GM23248 (cell line): ENCODE measurements at regions not wholly inside any gene's neighbourhood (a gene's known extent, or its start where the extent isn't known, plus 50 kb on each side); places are given as distances from the start of the nearest gene placed in this dataset.

ENCODE experiments used
- DNase-seq: peaks from one replicate; pipeline ENCODE4 v3.0.0-alpha.2; 2015
- H2AFZ ChIP-seq: fragments of 200-600 bp; sonication (generic); 2 replicates; pipeline ENCODE4 v1.6.1; 2016; ENCODE audit warnings: antibody characterized with exemption
- H3F3A ChIP-seq: fragments of 200-600 bp; sonication (generic); 2 replicates; pipeline ENCODE4 v1.6.1; 2016; ENCODE audit warnings: mild to moderate bottlenecking, antibody characterized with exemption, mixed run types; ENCODE audit not compliant: insufficient read depth
- H3K27ac ChIP-seq: fragments of 200-600 bp; sonication (generic); 2 replicates; pipeline ENCODE4 v1.5.1; 2016; ENCODE audit warnings: mild to moderate bottlenecking
- H3K27me3 ChIP-seq: fragments of 200-600 bp; sonication (generic); replicated peaks from 2 replicates; pipeline ENCODE4 v1.6.1; 2016; ENCODE audit warnings: mild to moderate bottlenecking; ENCODE audit not compliant: insufficient read depth
- H3K36me3 ChIP-seq: fragments of 200-600 bp; sonication (generic); 2 replicates; pipeline ENCODE4 v1.6.1; 2016; ENCODE audit warnings: low read depth, mild to moderate bottlenecking
- H3K4me1 ChIP-seq: fragments of 200-600 bp; sonication (generic); 2 replicates; pipeline ENCODE4 v1.6.1; 2016; ENCODE audit warnings: mild to moderate bottlenecking; ENCODE audit not compliant: insufficient read depth
- H3K4me2 ChIP-seq: fragments of 200-600 bp; sonication (generic); one replicate; pipeline ENCODE4 v1.6.1; 2016; ENCODE audit warnings: mild to moderate bottlenecking; ENCODE audit not compliant: unreplicated experiment
- H3K4me3 ChIP-seq: fragments of 200-600 bp; sonication (generic); 2 replicates; pipeline ENCODE4 v1.5.1; 2016; ENCODE audit warnings: mild to moderate bottlenecking
- H3K79me2 ChIP-seq: fragments of 200-600 bp; sonication (generic); 2 replicates; pipeline ENCODE4 v1.6.1; 2016; ENCODE audit warnings: mild to moderate bottlenecking; ENCODE audit not compliant: insufficient read depth
- H3K9ac ChIP-seq: fragments of 200-600 bp; sonication (generic); 2 replicates; pipeline ENCODE4 v1.6.1; 2016; ENCODE audit warnings: mild to moderate bottlenecking
- H3K9me2 ChIP-seq: fragments of 200-600 bp; sonication (generic); 2 replicates; pipeline ENCODE4 v1.6.1; 2016; ENCODE audit warnings: mixed run types, mild to moderate bottlenecking, moderate library complexity; ENCODE audit not compliant: insufficient read depth
- H3K9me3 ChIP-seq: fragments of 200-600 bp; sonication (generic); one replicate; pipeline ENCODE4 v1.6.1; 2017; ENCODE audit warnings: low read depth
- H4K20me1 ChIP-seq: fragments of 200-600 bp; sonication (generic); 2 replicates; pipeline ENCODE4 v1.6.0; 2016; ENCODE audit not compliant: insufficient read depth
- EZH2 ChIP-seq: fragments of 200-600 bp; sonication (generic); IDR thresholded peaks from 2 replicates; pipeline ENCODE4 v1.6.1; 2018; ENCODE audit warnings: antibody characterized with exemption, mild to moderate bottlenecking; ENCODE audit not compliant: insufficient read depth, poor library complexity, severe bottlenecking
- EZH2phosphoT487 ChIP-seq: fragments of 200-600 bp; sonication (generic); IDR thresholded peaks from 2 replicates; pipeline ENCODE4 v1.6.1; 2018; ENCODE audit warnings: antibody characterized with exemption, moderate library complexity, mild to moderate bottlenecking, low read depth; ENCODE audit not compliant: insufficient read depth
- WGBS, 2 experiments: methylation state at CpG; one replicate each; pipeline ENCODE4 v1.1.6; 2015 to 2017; ENCODE audit warnings: low lambda C conversion rate in 2 of 2, low coverage in 1 of 2; ENCODE audit errors: missing lambda C conversion rate in 2 of 2; 5-methylcytosine and 5-hydroxymethylcytosine counted together
- in situ Hi-C: fragments of 300-500 bp; cut with MboI; formaldehyde crosslinking; loops from 2 replicates; pipeline ENCODE4 v1.15.0; 2020

DNA sequence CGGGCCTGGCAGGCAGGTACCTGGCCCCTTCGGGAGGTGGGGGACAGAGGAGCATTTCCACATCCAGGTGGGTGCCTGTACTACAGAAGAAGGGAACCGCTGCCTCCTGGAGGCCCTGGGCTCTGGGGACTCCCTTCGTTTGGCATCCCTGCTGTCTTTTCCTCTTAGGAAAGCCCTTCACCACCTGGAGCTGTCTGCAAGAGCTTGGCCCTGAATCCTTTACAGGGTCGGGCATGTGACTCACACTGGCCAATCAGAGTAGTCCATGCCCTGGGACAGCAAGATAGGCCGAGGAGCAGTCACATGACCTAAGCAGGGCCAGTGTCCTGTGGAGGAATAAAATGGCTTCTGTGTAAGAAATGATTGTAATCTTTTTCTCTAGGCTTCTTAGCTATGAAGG lies 224.9 kb downstream of the ANKRD60 start:
- no peaks in the 10 kb centered on the region for H4K20me1 ChIP-seq
- H3K27me3 ChIP-seq, result no peaks in the 10 kb centered on the region
- TF ChIP-seq EZH2phosphoT487 (no peak), EZH2 (no peak)
- H3K79me2 ChIP-seq, result no peaks in the 10 kb centered on the region
- H3K4me1 ChIP-seq, result no peaks in the 10 kb centered on the region
- no peaks in the 10 kb centered on the region for H3K36me3 ChIP-seq
- WGBS, 2 experiments, result 95 to 99% methylated on average over 6 of the region's 6 CpGs
- no peak overlapping the region for H3K27ac ChIP-seq
- H3K9me3 ChIP-seq, result no peaks in the 10 kb centered on the region
- no peaks in the 10 kb centered on the region for H3K9me2 ChIP-seq
- H3K4me2 ChIP-seq, result no peak overlapping the region
- H3F3A ChIP-seq, result no peaks in the 10 kb centered on the region
- H3K9ac ChIP-seq, result no peak overlapping the region
- DNase-seq, result no peak
- H2AFZ ChIP-seq, result no peak overlapping the region
- in situ Hi-C loops, result no loop called here
- no peak overlapping the region for H3K4me3 ChIP-seq

DNA sequence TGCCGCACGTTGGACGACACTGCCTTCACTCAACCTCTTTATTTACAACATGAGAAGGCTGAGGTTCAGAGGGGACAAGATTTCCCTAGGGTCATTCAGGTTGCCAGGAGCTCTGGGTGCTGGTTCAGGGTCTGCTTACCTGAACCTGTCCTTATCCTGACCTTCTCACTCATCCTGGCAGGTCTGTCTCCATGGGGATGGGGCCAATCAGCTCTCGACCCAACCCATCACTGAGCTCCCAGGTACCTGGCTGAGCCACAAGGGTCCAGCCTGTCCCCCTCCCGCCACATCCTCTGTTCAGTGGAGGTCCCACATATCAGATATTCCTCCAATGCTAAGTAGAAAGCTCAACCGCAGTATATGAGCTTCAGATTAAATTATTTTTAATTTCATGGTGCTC lies 225.6 kb downstream of the ANKRD60 start:
- Histone ChIP-seq H3K36me3 (no peaks in the 10 kb centered on the region), H2AFZ (no peak overlapping the region), H3K9me3 (no peaks in the 10 kb centered on the region), H3K4me2 (no peak overlapping the region), H3K27me3 (no peaks in the 10 kb centered on the region), H3K4me3 (no peak overlapping the region), H3K4me1 (no peaks in the 10 kb centered on the region), H4K20me1 (no peaks in the 10 kb centered on the region), H3K9me2 (no peaks in the 10 kb centered on the region), H3K27ac (no peak overlapping the region), H3F3A (no peaks in the 10 kb centered on the region), H3K9ac (no peak overlapping the region), H3K79me2 (no peaks in the 10 kb centered on the region)
- WGBS, 2 experiments, result 97 to 99% methylated on average over 6 of the region's 6 CpGs
- DNase-seq, result no peak
- no peak for TF ChIP-seq EZH2phosphoT487
- no peak for TF ChIP-seq EZH2
- in situ Hi-C loops, result no loop called here

DNA sequence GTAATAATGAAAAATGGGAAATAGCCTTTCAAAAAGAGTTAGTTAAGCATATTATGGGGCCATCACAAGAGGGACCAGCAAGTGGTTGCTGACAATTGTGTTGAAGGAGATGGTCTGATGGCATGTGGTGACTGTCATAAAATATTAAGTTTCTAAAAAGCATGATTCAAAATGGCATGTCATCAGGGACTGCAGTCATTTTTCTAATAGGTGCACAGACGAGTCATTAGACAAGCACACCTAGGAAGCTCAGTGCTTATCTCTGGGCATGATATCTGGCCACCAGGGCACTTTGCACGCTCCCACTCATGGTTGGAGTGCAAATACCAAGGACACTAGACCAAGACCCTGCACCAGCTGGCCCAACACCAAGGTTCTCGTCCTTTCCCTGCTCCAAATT lies 226.5 kb downstream of the ANKRD60 start:
- no peak for DNase-seq
- Histone ChIP-seq H3K36me3 (no peaks in the 10 kb centered on the region), H3K27ac (no peak overlapping the region), H3K9me2 (no peaks in the 10 kb centered on the region), H3K4me2 (no peak overlapping the region), H3K4me3 (no peak overlapping the region), H3K27me3 (no peaks in the 10 kb centered on the region), H3K4me1 (peaks cover 6% of the 10 kb centered on the region), H3K9ac (no peak overlapping the region), H2AFZ (no peak overlapping the region), H3K79me2 (no peaks in the 10 kb centered on the region), H4K20me1 (no peaks in the 10 kb centered on the region), H3F3A (peaks cover 8% of the 10 kb centered on the region), H3K9me3 (no peaks in the 10 kb centered on the region)
- no peak for TF ChIP-seq EZH2
- TF ChIP-seq EZH2phosphoT487, result no peak
- in situ Hi-C loops, result no loop called here
- WGBS, 2 experiments, result 97 to 98% methylated on average over 3 of the region's 3 CpGs

- Histone ChIP-seq H3K9me2 (no peaks in the 10 kb centered on the region), H2AFZ (no peak overlapping the region), H3K4me3 (no peak overlapping the region), H3K27me3 (no peaks in the 10 kb centered on the region), H3K36me3 (no peaks in the 10 kb centered on the region), H3K4me1 (peaks cover 12% of the 10 kb centered on the region), H3K4me2 (no peak overlapping the region), H3K27ac (no peak overlapping the region), H3F3A (peaks cover 13% of the 10 kb centered on the region), H3K9me3 (no peaks in the 10 kb centered on the region), H4K20me1 (no peaks in the 10 kb centered on the region), H3K79me2 (no peaks in the 10 kb centered on the region), H3K9ac (no peak overlapping the region)
- DNase-seq, result no peak
- in situ Hi-C loops, result no loop called here
- 56 to 66% methylated on average over 13 of the region's 13 CpGs for WGBS, 2 experiments
- TF ChIP-seq EZH2 (no peak), EZH2phosphoT487 (no peak)
These were observed 227.1 kb downstream of the ANKRD60 start for GRCh38 chr20:58001381-58001780.

- H3K4me2 ChIP-seq, result no peak overlapping the region
- H3K79me2 ChIP-seq, result no peaks in the 10 kb centered on the region
- WGBS, 2 experiments, result 58 to 59% methylated on average over 2 of the region's 2 CpGs
- in situ Hi-C loops, result no loop called here
- no peak for DNase-seq
- H2AFZ ChIP-seq, result no peak overlapping the region
- H3K27me3 ChIP-seq, result no peaks in the 10 kb centered on the region
- H3K36me3 ChIP-seq, result no peaks in the 10 kb centered on the region
- H3K9me2 ChIP-seq, result no peaks in the 10 kb centered on the region
- TF ChIP-seq EZH2, result no peak
- TF ChIP-seq EZH2phosphoT487, result no peak
- peaks cover 17% of the 10 kb centered on the region for H3K4me1 ChIP-seq
- no peaks in the 10 kb centered on the region for H3K9me3 ChIP-seq
- no peak overlapping the region for H3K27ac ChIP-seq
- H3F3A ChIP-seq, result peaks cover 18% of the 10 kb centered on the region
- H3K9ac ChIP-seq, result no peak overlapping the region
- H4K20me1 ChIP-seq, result no peaks in the 10 kb centered on the region
- H3K4me3 ChIP-seq, result no peak overlapping the region
These were observed 227.6 kb downstream of the ANKRD60 start for GRCh38 chr20:58000861-58001260.
